Activated T-helper 1 cell treated with anti-CD3 and anti-CD28 coated beads, Interleukin-12 subunit alpha, Interleukin-12 subunit beta, Interleukin-2, Interleukin-4 antibody, amounts not matched to agents 30 ng/mL and 10 ng/mL and 1 ng/mL, durations not matched to agents 14 hours and 24 hours and 36 hours (primary cell): ENCODE measurements at regions not wholly inside any gene's neighbourhood (a gene's known extent, or its start where the extent isn't known, plus 50 kb on each side); places are given as distances from the start of the nearest gene placed in this dataset.

ENCODE experiments used
- DNase-seq: peaks from one replicate; pipeline ENCODE4 v3.0.0; 2021; ENCODE audit warnings: low spot score
- H3K27ac Mint-ChIP-seq: one replicate; pipeline ENCODE4 v1.8.0; 2021; ENCODE audit warnings: mild to moderate bottlenecking, mixed read lengths
- H3K27me3 Mint-ChIP-seq: one replicate; pipeline ENCODE4 v1.8.0; 2022; ENCODE audit warnings: mild to moderate bottlenecking, moderate library complexity, mixed read lengths; ENCODE audit not compliant: insufficient read depth
- H3K36me3 Mint-ChIP-seq: one replicate; pipeline ENCODE4 v1.8.0; 2021; ENCODE audit warnings: low read depth, mixed read lengths
- H3K4me1 Mint-ChIP-seq: one replicate; pipeline ENCODE4 v1.8.0; 2021; ENCODE audit warnings: low read depth, mixed read lengths
- H3K4me3 Mint-ChIP-seq: one replicate; pipeline ENCODE4 v1.8.0; 2021; ENCODE audit warnings: mild to moderate bottlenecking, moderate library complexity, mixed read lengths
- H3K9me3 Mint-ChIP-seq: one replicate; pipeline ENCODE4 v1.8.0; 2021; ENCODE audit warnings: mixed read lengths
- intact Hi-C: fragments of 100-400 bp; cut with micrococcal nuclease; formaldehyde crosslinking; loops from one replicate; pipeline ENCODE4 v1.15.1; 2024

GRCh38 chr11:29844701-29845379 is 172.0 kb downstream of the KCNA4 start:
- peaks cover 16% of the 10 kb centered on the region for H3K9me3 Mint-ChIP-seq
- H3K4me3 Mint-ChIP-seq, result no peak overlapping the region
- intact Hi-C loops, result no loop called here
- no peaks in the 10 kb centered on the region for H3K4me1 Mint-ChIP-seq
- H3K36me3 Mint-ChIP-seq, result no peaks in the 10 kb centered on the region
- no peaks in the 10 kb centered on the region for H3K27me3 Mint-ChIP-seq
- no peak overlapping the region for H3K27ac Mint-ChIP-seq
- no peak for DNase-seq

GRCh38 chr11:29844031-29844430 is 172.8 kb downstream of the KCNA4 start:
- H3K4me1 Mint-ChIP-seq, result no peaks in the 10 kb centered on the region
- no peaks in the 10 kb centered on the region for H3K27me3 Mint-ChIP-seq
- no peak overlapping the region for H3K27ac Mint-ChIP-seq
- H3K9me3 Mint-ChIP-seq, result peaks cover 16% of the 10 kb centered on the region
- intact Hi-C loops, result no loop called here
- no peak overlapping the region for H3K4me3 Mint-ChIP-seq
- no peaks in the 10 kb centered on the region for H3K36me3 Mint-ChIP-seq
- no peak for DNase-seq

GRCh38 chr11:29842061-29842460 is 174.8 kb downstream of the KCNA4 start:
- no peak overlapping the region for H3K4me3 Mint-ChIP-seq
- intact Hi-C loops, result no loop called here
- peaks cover 20% of the 10 kb centered on the region for H3K9me3 Mint-ChIP-seq
- no peaks in the 10 kb centered on the region for H3K27me3 Mint-ChIP-seq
- no peaks in the 10 kb centered on the region for H3K4me1 Mint-ChIP-seq
- H3K36me3 Mint-ChIP-seq, result no peaks in the 10 kb centered on the region
- no peak overlapping the region for H3K27ac Mint-ChIP-seq
- no peak for DNase-seq

- no peak overlapping the region for H3K27ac Mint-ChIP-seq
- no peak overlapping the region for H3K4me3 Mint-ChIP-seq
- no peaks in the 10 kb centered on the region for H3K27me3 Mint-ChIP-seq
- peaks cover 9% of the 10 kb centered on the region for H3K9me3 Mint-ChIP-seq
- H3K4me1 Mint-ChIP-seq, result no peaks in the 10 kb centered on the region
- no peak for DNase-seq
- no peaks in the 10 kb centered on the region for H3K36me3 Mint-ChIP-seq
- intact Hi-C loops, result no loop called here
Measured at GRCh38 chr11:29826878-29827277, 190.0 kb downstream of the KCNA4 start.

- no peaks in the 10 kb centered on the region for H3K27me3 Mint-ChIP-seq
- no peak for DNase-seq
- intact Hi-C loops, result no loop called here
- H3K27ac Mint-ChIP-seq, result no peak overlapping the region
- no peaks in the 10 kb centered on the region for H3K4me1 Mint-ChIP-seq
- H3K9me3 Mint-ChIP-seq, result peaks cover 23% of the 10 kb centered on the region
- H3K4me3 Mint-ChIP-seq, result no peak overlapping the region
- no peaks in the 10 kb centered on the region for H3K36me3 Mint-ChIP-seq
Measured at GRCh38 chr11:29816359-29816758, 200.5 kb downstream of the KCNA4 start.

GRCh38 chr11:29809121-29809520 is 207.7 kb downstream of the KCNA4 start:
- intact Hi-C loops, result no loop called here
- H3K27ac Mint-ChIP-seq, result no peak overlapping the region

GRCh38 chr11:29802522-29802921 is 214.3 kb downstream of the KCNA4 start:
- H3K9me3 Mint-ChIP-seq, result peaks cover 4% of the 10 kb centered on the region
- no peak for DNase-seq
- H3K27me3 Mint-ChIP-seq, result no peaks in the 10 kb centered on the region
- no peak overlapping the region for H3K27ac Mint-ChIP-seq
- H3K4me1 Mint-ChIP-seq, result no peaks in the 10 kb centered on the region
- no peak overlapping the region for H3K4me3 Mint-ChIP-seq
- intact Hi-C loops, result no loop called here
- H3K36me3 Mint-ChIP-seq, result no peaks in the 10 kb centered on the region

More at GRCh38 chr11:29809121-29809520, 207.7 kb downstream of the KCNA4 start:
- Mint-ChIP-seq H3K4me3 (no peak overlapping the region), H3K27me3 (no peaks in the 10 kb centered on the region), H3K9me3 (peaks cover 17% of the 10 kb centered on the region), H3K36me3 (no peaks in the 10 kb centered on the region), H3K4me1 (no peaks in the 10 kb centered on the region)
- DNase-seq, result no peak

GRCh38 chr11:29801561-29801960 is 215.3 kb downstream of the KCNA4 start:
- intact Hi-C loops, result no loop called here
- Mint-ChIP-seq H3K27ac (no peak overlapping the region), H3K9me3 (peaks cover 4% of the 10 kb centered on the region), H3K4me3 (no peak overlapping the region), H3K36me3 (no peaks in the 10 kb centered on the region), H3K27me3 (no peaks in the 10 kb centered on the region), H3K4me1 (no peaks in the 10 kb centered on the region)
- DNase-seq, result no peak

- Mint-ChIP-seq H3K4me3 (no peak overlapping the region), H3K27me3 (no peaks in the 10 kb centered on the region)
Measured at GRCh38 chr11:29786092-29786491, 230.7 kb downstream of the KCNA4 start.

GRCh38 chr11:29783506-29783905 is 233.3 kb downstream of the KCNA4 start:
- H3K9me3 Mint-ChIP-seq, result peaks cover 5% of the 10 kb centered on the region
- intact Hi-C loops, result no loop called here
- H3K36me3 Mint-ChIP-seq, result no peaks in the 10 kb centered on the region
- no peak for DNase-seq
- H3K4me1 Mint-ChIP-seq, result no peaks in the 10 kb centered on the region
- no peak overlapping the region for H3K27ac Mint-ChIP-seq
- H3K4me3 Mint-ChIP-seq, result no peak overlapping the region
- no peaks in the 10 kb centered on the region for H3K27me3 Mint-ChIP-seq

More at GRCh38 chr11:29786092-29786491, 230.7 kb downstream of the KCNA4 start:
- H3K4me1 Mint-ChIP-seq, result no peaks in the 10 kb centered on the region
- H3K9me3 Mint-ChIP-seq, result peaks cover 4% of the 10 kb centered on the region
- no peak for DNase-seq
- intact Hi-C loops, result no loop called here
- no peak overlapping the region for H3K27ac Mint-ChIP-seq
- H3K36me3 Mint-ChIP-seq, result no peaks in the 10 kb centered on the region

- no peaks in the 10 kb centered on the region for H3K4me1 Mint-ChIP-seq
- H3K36me3 Mint-ChIP-seq, result no peaks in the 10 kb centered on the region
- intact Hi-C loops, result no loop called here
- H3K9me3 Mint-ChIP-seq, result peaks cover 8% of the 10 kb centered on the region
- H3K27me3 Mint-ChIP-seq, result no peaks in the 10 kb centered on the region
- DNase-seq, result no peak
- no peak overlapping the region for H3K4me3 Mint-ChIP-seq
- H3K27ac Mint-ChIP-seq, result no peak overlapping the region
Measured at GRCh38 chr11:29782447-29782846, 234.4 kb downstream of the KCNA4 start.

GRCh38 chr11:29781268-29781667 is 235.6 kb downstream of the KCNA4 start:
- Mint-ChIP-seq H3K4me3 (no peak overlapping the region), H3K27ac (no peak overlapping the region), H3K27me3 (no peaks in the 10 kb centered on the region), H3K4me1 (no peaks in the 10 kb centered on the region), H3K36me3 (no peaks in the 10 kb centered on the region), H3K9me3 (peaks cover 11% of the 10 kb centered on the region)
- DNase-seq, result no peak
- intact Hi-C loops, result no loop called here

GRCh38 chr11:29780756-29781155 is 236.1 kb downstream of the KCNA4 start:
- Mint-ChIP-seq H3K9me3 (peaks cover 14% of the 10 kb centered on the region), H3K4me3 (no peak overlapping the region), H3K27ac (no peak overlapping the region), H3K27me3 (no peaks in the 10 kb centered on the region), H3K4me1 (no peaks in the 10 kb centered on the region), H3K36me3 (no peaks in the 10 kb centered on the region)
- intact Hi-C loops, result no loop called here
- DNase-seq, result no peak
